ENCODE measurements at regions not wholly inside any gene's neighbourhood (a gene's known extent, or its start where the extent isn't known, plus 50 kb on each side); places are given as distances from the start of the nearest gene placed in this dataset.
"Not testable (repeated sequence)": the region's sequence is repeated elsewhere in the genome, so short reads cannot be mapped to it uniquely, and the experiment has no call there.

- H3K36me3 ChIP-seq (ENCODE audit: control insufficient read depth in 1 of 2, insufficient read depth in 2 of 2, low read length in 1 of 2); H3K27me3 ChIP-seq (ENCODE audit: control insufficient read depth in 1 of 2, insufficient read depth in 2 of 2, low read length in 1 of 2); H3K27ac ChIP-seq (ENCODE audit: low read depth in 1 of 2, low read length in 2 of 2); H3K9me3 ChIP-seq (ENCODE audit: control insufficient read depth, low read length); intact Hi-C loops (cut with DNase I); H3K4me1 ChIP-seq (ENCODE audit: control insufficient read depth in 1 of 2, insufficient read depth in 2 of 2, low read length in 2 of 2); ATAC-seq (ENCODE audit: low FRiP score); DNase-seq; H3K4me3 ChIP-seq (ENCODE audit: low read length in 2 of 2): not testable (repeated sequence)
- 91% methylated on average over 18 to 26 of the region's 26 CpGs for WGBS, 2 donors
Observed at GRCh38 chr7:125181569-125182267, 252.1 kb upstream of the POT1 start.

GRCh38 chr7:125173571-125173970 lies 243.9 kb upstream of the POT1 start:
- no peak for DNase-seq
- Histone ChIP-seq H3K4me3 (ENCODE audit: low read length in 2 of 2) (no peak overlapping the region), H3K9me3 (ENCODE audit: control insufficient read depth, low read length) (no peaks in the 10 kb centered on the region), H3K27ac (ENCODE audit: low read depth in 1 of 2, low read length in 2 of 2) (no peak overlapping the region), H3K4me1 (ENCODE audit: control insufficient read depth in 1 of 2, insufficient read depth in 2 of 2, low read length in 2 of 2) (no peaks in the 10 kb centered on the region), H3K27me3 (ENCODE audit: control insufficient read depth in 1 of 2, insufficient read depth in 2 of 2, low read length in 1 of 2) (no peaks in the 10 kb centered on the region), H3K36me3 (ENCODE audit: control insufficient read depth in 1 of 2, insufficient read depth in 2 of 2, low read length in 1 of 2) (no peaks in the 10 kb centered on the region)
- WGBS, 2 donors: 73 to 74% methylated on average over 2 of the region's 2 CpGs
- no peak for ATAC-seq (ENCODE audit: low FRiP score)
- intact Hi-C loops (cut with DNase I): no loop called here

DNA sequence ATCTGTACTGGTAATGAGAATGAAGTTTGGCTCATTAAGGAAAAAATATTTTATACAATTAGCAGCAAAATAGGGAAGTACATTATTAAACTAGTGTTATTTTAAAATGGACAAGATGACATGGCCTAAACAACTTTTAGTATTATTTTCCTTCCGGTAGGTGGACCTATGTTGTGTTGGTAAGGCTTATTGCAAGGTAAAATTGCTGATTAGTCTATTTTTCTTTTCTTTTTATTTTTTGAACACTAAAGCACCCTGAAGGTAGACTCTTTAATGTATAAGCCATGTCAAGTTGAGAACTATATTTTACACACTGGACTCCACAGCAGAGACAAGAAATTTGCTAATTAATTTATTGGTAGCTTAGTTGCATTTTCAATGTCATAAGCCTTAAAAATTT lies 239.5 kb upstream of the POT1 start:
- no peaks in the 10 kb centered on the region for H3K9me3 ChIP-seq (ENCODE audit: control insufficient read depth, low read length)
- no peaks in the 10 kb centered on the region for H3K4me1 ChIP-seq (ENCODE audit: control insufficient read depth in 1 of 2, insufficient read depth in 2 of 2, low read length in 2 of 2)
- DNase-seq (no peak), ATAC-seq (ENCODE audit: low FRiP score) (no peak)
- intact Hi-C loops (cut with DNase I): no loop called here
- 95 to 98% methylated on average over 1 of the region's 1 CpG for WGBS, 2 donors
- H3K27me3 ChIP-seq (ENCODE audit: control insufficient read depth in 1 of 2, insufficient read depth in 2 of 2, low read length in 1 of 2): no peaks in the 10 kb centered on the region
- H3K36me3 ChIP-seq (ENCODE audit: control insufficient read depth in 1 of 2, insufficient read depth in 2 of 2, low read length in 1 of 2): no peaks in the 10 kb centered on the region
- H3K4me3 ChIP-seq (ENCODE audit: low read length in 2 of 2): no peak overlapping the region
- H3K27ac ChIP-seq (ENCODE audit: low read depth in 1 of 2, low read length in 2 of 2): no peak overlapping the region

- WGBS, 2 donors: 85 to 88% methylated on average over 1 of the region's 1 CpG
- intact Hi-C loops (cut with DNase I): no loop called here
- no peak overlapping the region for H3K4me3 ChIP-seq (ENCODE audit: low read length in 2 of 2)
- H3K9me3 ChIP-seq (ENCODE audit: control insufficient read depth, low read length): no peaks in the 10 kb centered on the region
- no peak for ATAC-seq (ENCODE audit: low FRiP score)
- H3K27ac ChIP-seq (ENCODE audit: low read depth in 1 of 2, low read length in 2 of 2): no peak overlapping the region
- H3K4me1 ChIP-seq (ENCODE audit: control insufficient read depth in 1 of 2, insufficient read depth in 2 of 2, low read length in 2 of 2): no peaks in the 10 kb centered on the region
- no peak for DNase-seq
- H3K27me3 ChIP-seq (ENCODE audit: control insufficient read depth in 1 of 2, insufficient read depth in 2 of 2, low read length in 1 of 2): no peaks in the 10 kb centered on the region
- H3K36me3 ChIP-seq (ENCODE audit: control insufficient read depth in 1 of 2, insufficient read depth in 2 of 2, low read length in 1 of 2): no peaks in the 10 kb centered on the region
Observed at GRCh38 chr7:125154930-125155329, 225.3 kb upstream of the POT1 start.

DNA sequence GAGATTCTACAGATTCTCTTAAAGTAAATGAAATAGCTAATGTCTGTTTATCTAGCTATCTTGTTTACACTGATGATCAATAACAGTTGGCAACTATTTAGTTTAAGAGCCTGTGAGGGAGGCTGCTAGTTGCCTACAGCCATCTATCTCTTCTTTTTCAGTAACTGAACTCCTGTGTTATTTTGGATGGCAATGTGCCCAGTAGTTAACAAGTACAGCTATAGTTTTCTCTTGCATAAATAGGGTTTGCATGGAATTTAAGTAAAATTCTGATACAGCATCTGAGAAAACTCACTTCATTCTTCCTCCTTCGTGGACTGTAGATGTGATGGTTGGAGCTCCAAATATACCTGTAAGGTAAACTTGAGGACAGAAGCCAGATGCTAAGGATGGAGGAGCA lies 219.5 kb upstream of the POT1 start:
- intact Hi-C loops (cut with DNase I): no loop called here
- no peak for ATAC-seq (ENCODE audit: low FRiP score)

DNA sequence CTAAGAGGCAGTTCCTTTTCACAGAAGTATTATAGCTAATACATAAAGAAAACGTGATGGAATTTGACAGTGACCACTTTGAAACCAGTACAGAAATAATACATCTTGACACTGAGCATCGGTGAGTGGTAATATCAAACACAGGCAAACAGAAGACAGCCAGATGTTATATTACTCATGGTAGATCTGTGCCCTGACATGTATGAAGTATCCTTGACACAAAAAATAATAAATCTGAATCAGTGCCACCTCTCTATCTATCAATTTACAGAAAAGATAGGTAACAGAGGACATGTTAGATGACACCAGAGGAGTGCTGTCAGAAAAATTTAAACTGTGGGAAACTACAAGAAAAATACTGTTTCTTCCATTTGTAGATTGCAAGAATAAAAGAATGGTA lies 217.4 kb upstream of the POT1 start:
- H3K4me1 ChIP-seq (ENCODE audit: control insufficient read depth in 1 of 2, insufficient read depth in 2 of 2, low read length in 2 of 2): no peaks in the 10 kb centered on the region
- H3K27me3 ChIP-seq (ENCODE audit: control insufficient read depth in 1 of 2, insufficient read depth in 2 of 2, low read length in 1 of 2): no peaks in the 10 kb centered on the region
- no peak overlapping the region for H3K27ac ChIP-seq (ENCODE audit: low read depth in 1 of 2, low read length in 2 of 2)
- WGBS, 2 donors: 27 to 29% methylated on average over 2 of the region's 2 CpGs
- intact Hi-C loops (cut with DNase I): no loop called here
- ATAC-seq (ENCODE audit: low FRiP score): no peak
- no peak for DNase-seq
- H3K9me3 ChIP-seq (ENCODE audit: control insufficient read depth, low read length): no peaks in the 10 kb centered on the region
- no peaks in the 10 kb centered on the region for H3K36me3 ChIP-seq (ENCODE audit: control insufficient read depth in 1 of 2, insufficient read depth in 2 of 2, low read length in 1 of 2)
- H3K4me3 ChIP-seq (ENCODE audit: low read length in 2 of 2): no peak overlapping the region

More for the DNA sequence above, 219.5 kb upstream of the POT1 start:
- no peak for DNase-seq
- no peak overlapping the region for H3K27ac ChIP-seq (ENCODE audit: low read depth in 1 of 2, low read length in 2 of 2)
- 9 to 13% methylated on average over 1 of the region's 1 CpG for WGBS, 2 donors
- H3K4me1 ChIP-seq (ENCODE audit: control insufficient read depth in 1 of 2, insufficient read depth in 2 of 2, low read length in 2 of 2): no peaks in the 10 kb centered on the region
- no peaks in the 10 kb centered on the region for H3K36me3 ChIP-seq (ENCODE audit: control insufficient read depth in 1 of 2, insufficient read depth in 2 of 2, low read length in 1 of 2)
- no peaks in the 10 kb centered on the region for H3K27me3 ChIP-seq (ENCODE audit: control insufficient read depth in 1 of 2, insufficient read depth in 2 of 2, low read length in 1 of 2)
- no peak overlapping the region for H3K4me3 ChIP-seq (ENCODE audit: low read length in 2 of 2)
- H3K9me3 ChIP-seq (ENCODE audit: control insufficient read depth, low read length): no peaks in the 10 kb centered on the region

DNA sequence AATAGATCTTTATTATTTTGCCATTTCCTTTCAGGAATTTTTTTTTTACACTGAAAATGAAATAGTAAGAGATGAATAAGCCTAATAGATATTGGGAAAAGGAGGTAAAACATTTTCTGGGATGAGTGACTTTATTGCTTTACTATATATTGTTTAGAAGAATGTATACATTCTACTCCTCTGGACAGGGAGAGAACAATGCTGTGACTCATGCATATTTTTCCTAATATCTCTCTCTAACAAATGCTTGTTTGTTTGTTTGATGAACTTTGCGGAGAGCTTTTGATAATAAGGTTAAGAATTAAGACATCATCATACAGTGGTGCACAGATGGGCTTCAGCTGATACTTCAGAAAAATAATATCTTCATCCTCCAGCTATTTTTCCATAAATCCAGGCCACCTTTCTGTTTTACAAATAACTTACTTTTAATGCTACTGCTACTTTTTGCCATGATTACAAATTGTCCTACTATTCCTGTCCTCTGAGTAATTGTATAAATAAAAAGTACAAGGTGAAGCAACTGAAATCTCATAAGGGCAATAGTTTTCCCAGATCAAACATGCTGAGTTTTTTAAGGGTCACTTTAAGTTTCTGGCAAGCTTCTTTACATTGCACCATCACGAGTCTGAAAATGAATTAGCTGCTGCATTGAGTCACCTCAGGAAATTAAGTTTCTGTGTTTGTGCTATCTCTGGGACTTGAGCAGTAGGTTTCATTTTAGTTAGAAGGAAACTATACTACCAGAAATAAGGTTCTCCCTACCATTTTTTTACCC lies 207.3 kb upstream of the POT1 start:
- Histone ChIP-seq H3K27me3 (ENCODE audit: control insufficient read depth in 1 of 2, insufficient read depth in 2 of 2, low read length in 1 of 2) (no peaks in the 10 kb centered on the region), H3K36me3 (ENCODE audit: control insufficient read depth in 1 of 2, insufficient read depth in 2 of 2, low read length in 1 of 2) (peaks cover 0 to 1% of the 10 kb centered on the region in 2 donors), H3K4me3 (ENCODE audit: low read length in 2 of 2) (no peak overlapping the region), H3K4me1 (ENCODE audit: control insufficient read depth in 1 of 2, insufficient read depth in 2 of 2, low read length in 2 of 2) (no peaks in the 10 kb centered on the region), H3K9me3 (ENCODE audit: control insufficient read depth, low read length) (no peaks in the 10 kb centered on the region), H3K27ac (ENCODE audit: low read depth in 1 of 2, low read length in 2 of 2) (no peak overlapping the region)
- ATAC-seq (ENCODE audit: low FRiP score) (no peak), DNase-seq (no peak)
- WGBS, 2 donors: 51 to 56% methylated on average over 2 of the region's 2 CpGs
- intact Hi-C loops (cut with DNase I): no loop called here

- no peaks in the 10 kb centered on the region for H3K27me3 ChIP-seq (ENCODE audit: control insufficient read depth in 1 of 2, insufficient read depth in 2 of 2, low read length in 1 of 2)
- intact Hi-C loops (cut with DNase I): no loop called here
- DNase-seq (no peak), ATAC-seq (ENCODE audit: low FRiP score) (no peak)
- 0 to 58% methylated on average over 1 of the region's 1 CpG for WGBS, 2 donors
- H3K9me3 ChIP-seq (ENCODE audit: control insufficient read depth, low read length): no peaks in the 10 kb centered on the region
- H3K36me3 ChIP-seq (ENCODE audit: control insufficient read depth in 1 of 2, insufficient read depth in 2 of 2, low read length in 1 of 2): peaks cover 0 to 1% of the 10 kb centered on the region in 2 donors
- H3K27ac ChIP-seq (ENCODE audit: low read depth in 1 of 2, low read length in 2 of 2): no peak overlapping the region
- H3K4me1 ChIP-seq (ENCODE audit: control insufficient read depth in 1 of 2, insufficient read depth in 2 of 2, low read length in 2 of 2): no peaks in the 10 kb centered on the region
- H3K4me3 ChIP-seq (ENCODE audit: low read length in 2 of 2): no peak overlapping the region
Observed at GRCh38 chr7:125136341-125136740, 206.7 kb upstream of the POT1 start.

DNA sequence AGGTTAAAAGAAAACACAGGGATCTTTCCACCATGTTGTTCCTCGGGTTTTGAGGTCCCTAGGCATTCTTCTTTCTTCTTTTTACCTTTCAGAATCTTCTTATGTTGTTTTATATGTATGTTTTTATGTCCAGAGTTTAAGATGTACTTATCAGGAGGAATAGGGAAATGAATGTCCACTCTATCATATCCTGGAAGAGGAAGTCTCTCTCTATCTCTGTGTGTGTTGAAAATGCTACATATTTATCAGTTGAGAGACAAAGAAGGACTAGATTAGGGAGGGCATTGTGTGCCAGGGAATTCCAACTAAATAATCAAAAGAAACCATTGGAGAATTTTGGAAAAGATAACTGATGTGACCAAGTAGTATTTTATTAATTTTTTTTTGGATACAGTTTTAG lies 200.5 kb upstream of the POT1 start:
- no peak overlapping the region for H3K4me3 ChIP-seq (ENCODE audit: low read length in 2 of 2)
- intact Hi-C loops (cut with DNase I): no loop called here
- no peak for DNase-seq
- H3K36me3 ChIP-seq (ENCODE audit: control insufficient read depth in 1 of 2, insufficient read depth in 2 of 2, low read length in 1 of 2): peaks cover 0 to 1% of the 10 kb centered on the region in 2 donors
- H3K9me3 ChIP-seq (ENCODE audit: control insufficient read depth, low read length): no peaks in the 10 kb centered on the region
- ATAC-seq (ENCODE audit: low FRiP score): no peak
- no peaks in the 10 kb centered on the region for H3K27me3 ChIP-seq (ENCODE audit: control insufficient read depth in 1 of 2, insufficient read depth in 2 of 2, low read length in 1 of 2)
- H3K4me1 ChIP-seq (ENCODE audit: control insufficient read depth in 1 of 2, insufficient read depth in 2 of 2, low read length in 2 of 2): no peaks in the 10 kb centered on the region
- WGBS, 2 donors: 78 to 82% methylated on average over 1 of the region's 1 CpG
- H3K27ac ChIP-seq (ENCODE audit: low read depth in 1 of 2, low read length in 2 of 2): no peak overlapping the region

Data from aorta (tissue), 5 donors.